ENCODE measurements at regions not wholly inside any gene's neighbourhood (a gene's known extent, or its start where the extent isn't known, plus 50 kb on each side); places are given as distances from the start of the nearest gene placed in this dataset.

GRCh38 chr1:87806379-87807094, 477.9 kb downstream of the LMO4 start:
- no peak for ATAC-seq
- Histone ChIP-seq H3K4me3 (no peak overlapping the region), H3K27ac (no peak overlapping the region), H3K36me3 (no peaks in the 10 kb centered on the region), H3K9me3 (no peaks in the 10 kb centered on the region), H3K27me3 (no peaks in the 10 kb centered on the region), H3K4me1 (no peaks in the 10 kb centered on the region)
- no peak for DNase-seq
- in situ Hi-C loops (cut with MboI; ENCODE audit: low sequenced_read_pairs in 4 of 4) (no loop called here), intact Hi-C loops (cut with DNase I; ENCODE audit: low total_unique reads) (no loop called here)
- TF ChIP-seq POLR2A (IDR thresholded peaks at IDR 0.05) = no peak

DNA sequence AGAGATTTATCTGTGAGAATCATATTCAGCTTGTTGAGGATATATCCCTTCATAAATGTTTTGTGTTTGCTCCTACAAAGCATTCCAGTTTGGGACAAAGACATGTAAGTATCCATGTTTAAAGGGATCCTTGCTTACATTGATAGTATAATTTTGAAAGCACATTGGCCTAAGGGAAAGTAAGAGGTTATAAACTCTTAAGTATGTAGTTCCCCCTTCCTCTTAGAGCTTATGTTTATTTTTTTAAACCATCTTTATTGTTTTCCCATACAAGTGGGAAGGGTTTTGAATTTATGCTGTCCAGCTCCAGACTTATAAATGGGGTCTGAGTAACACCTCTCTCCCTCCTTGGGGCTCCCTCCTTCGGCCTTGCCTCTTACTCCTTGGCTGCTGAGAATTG, 481.5 kb downstream of the LMO4 start:
- Histone ChIP-seq H3K9me3 (no peaks in the 10 kb centered on the region), H3K36me3 (no peaks in the 10 kb centered on the region), H3K27me3 (no peaks in the 10 kb centered on the region), H3K27ac (no peak overlapping the region), H3K4me1 (peaks cover 0 to 3% of the 10 kb centered on the region in 2 donors), H3K4me3 (no peak overlapping the region)
- ATAC-seq (no peak), DNase-seq (no peak)
- intact Hi-C loops (cut with DNase I; ENCODE audit: low total_unique reads) = no loop called here
- TF ChIP-seq, protein P1, sequence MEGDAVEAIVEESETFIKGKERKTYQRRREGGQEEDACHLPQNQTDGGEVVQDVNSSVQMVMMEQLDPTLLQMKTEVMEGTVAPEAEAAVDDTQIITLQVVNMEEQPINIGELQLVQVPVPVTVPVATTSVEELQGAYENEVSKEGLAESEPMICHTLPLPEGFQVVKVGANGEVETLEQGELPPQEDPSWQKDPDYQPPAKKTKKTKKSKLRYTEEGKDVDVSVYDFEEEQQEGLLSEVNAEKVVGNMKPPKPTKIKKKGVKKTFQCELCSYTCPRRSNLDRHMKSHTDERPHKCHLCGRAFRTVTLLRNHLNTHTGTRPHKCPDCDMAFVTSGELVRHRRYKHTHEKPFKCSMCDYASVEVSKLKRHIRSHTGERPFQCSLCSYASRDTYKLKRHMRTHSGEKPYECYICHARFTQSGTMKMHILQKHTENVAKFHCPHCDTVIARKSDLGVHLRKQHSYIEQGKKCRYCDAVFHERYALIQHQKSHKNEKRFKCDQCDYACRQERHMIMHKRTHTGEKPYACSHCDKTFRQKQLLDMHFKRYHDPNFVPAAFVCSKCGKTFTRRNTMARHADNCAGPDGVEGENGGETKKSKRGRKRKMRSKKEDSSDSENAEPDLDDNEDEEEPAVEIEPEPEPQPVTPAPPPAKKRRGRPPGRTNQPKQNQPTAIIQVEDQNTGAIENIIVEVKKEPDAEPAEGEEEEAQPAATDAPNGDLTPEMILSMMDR (IDR thresholded peaks at IDR 0.05 in 4 of 5, conservative IDR thresholded peaks at IDR 0.05 in 1 of 5) = no peak
- TF ChIP-seq POLR2A (IDR thresholded peaks at IDR 0.05) = no peak
- in situ Hi-C loops (cut with MboI; ENCODE audit: low sequenced_read_pairs in 4 of 4) = no loop called here

DNA sequence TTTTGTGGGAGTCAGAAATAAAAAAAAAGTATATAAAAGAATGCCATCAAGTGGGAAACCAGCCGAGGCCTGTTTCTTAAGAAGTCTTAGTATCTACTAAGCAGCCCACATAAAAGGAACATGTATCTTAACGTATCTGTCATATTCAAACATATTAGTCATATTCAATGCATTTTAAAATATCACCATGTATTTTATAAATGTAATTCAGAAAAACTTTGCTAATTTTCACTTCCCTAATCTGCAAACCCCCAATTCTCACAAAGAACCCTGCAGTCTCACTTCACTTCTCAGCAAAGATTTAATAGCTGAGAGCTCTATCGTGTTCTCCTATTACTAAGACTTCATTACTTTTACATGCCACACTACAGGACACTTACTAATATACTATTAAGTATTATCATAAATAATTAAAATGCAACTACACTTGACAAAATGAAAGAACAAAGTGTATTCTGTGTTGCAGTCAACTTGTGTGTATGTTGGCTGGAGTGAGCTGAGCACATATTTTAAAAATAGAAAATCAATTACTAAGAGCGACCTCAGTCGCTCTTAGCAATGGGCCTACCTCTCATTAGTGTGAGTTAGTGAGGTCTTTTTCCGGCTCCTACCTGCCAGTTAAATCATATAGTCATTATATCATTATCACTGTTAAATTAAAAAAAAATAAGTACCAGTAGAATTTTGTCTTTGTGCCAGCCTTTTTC, 484.3 kb downstream of the LMO4 start:
- H3K9me3 ChIP-seq = no peaks in the 10 kb centered on the region
- intact Hi-C loops (cut with DNase I; ENCODE audit: low total_unique reads) = no loop called here
- TF ChIP-seq POLR2A (IDR thresholded peaks at IDR 0.05) = no peak
- TF ChIP-seq, protein P1 (IDR thresholded peaks at IDR 0.05 in 4 of 5, conservative IDR thresholded peaks at IDR 0.05 in 1 of 5) = no peak
- DNase-seq (no peak), ATAC-seq (no peak)
- in situ Hi-C loops (cut with MboI; ENCODE audit: low sequenced_read_pairs in 4 of 4) = no loop called here
- no peak overlapping the region for H3K27ac ChIP-seq
- H3K27me3 ChIP-seq = no peaks in the 10 kb centered on the region
- no peaks in the 10 kb centered on the region for H3K36me3 ChIP-seq
- H3K4me1 ChIP-seq = peaks cover 0 to 5% of the 10 kb centered on the region in 2 donors
- no peak overlapping the region for H3K4me3 ChIP-seq

DNA sequence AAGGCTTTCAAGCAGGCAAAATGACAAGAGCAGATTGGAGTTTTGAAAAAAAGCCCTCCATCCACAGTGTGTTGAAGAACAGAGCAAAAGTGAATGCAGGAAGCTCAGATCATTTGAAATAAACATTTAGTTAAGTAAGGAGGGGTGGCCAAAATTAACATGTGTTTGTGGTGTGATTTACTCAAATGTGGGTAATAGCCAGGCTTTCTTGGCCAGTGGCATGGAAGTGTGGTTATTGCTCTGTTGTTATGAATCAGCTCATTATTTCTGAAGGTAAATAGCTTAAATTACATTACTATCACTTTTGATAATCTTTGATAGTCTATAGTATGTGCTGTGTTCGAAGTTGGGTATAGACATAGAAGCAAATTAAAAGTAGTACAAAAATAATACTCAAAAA, 485.9 kb downstream of the LMO4 start:
- no peak for ATAC-seq
- H3K9me3 ChIP-seq = no peaks in the 10 kb centered on the region
- H3K4me1 ChIP-seq = peaks cover 0 to 5% of the 10 kb centered on the region in 2 donors
- no peak overlapping the region for H3K27ac ChIP-seq
- H3K36me3 ChIP-seq = no peaks in the 10 kb centered on the region
- in situ Hi-C loops (cut with MboI; ENCODE audit: low sequenced_read_pairs in 4 of 4) = no loop called here
- no peak overlapping the region for H3K4me3 ChIP-seq
- H3K27me3 ChIP-seq = no peaks in the 10 kb centered on the region
- DNase-seq = no peak
- TF ChIP-seq, protein P1 (IDR thresholded peaks at IDR 0.05 in 4 of 5, conservative IDR thresholded peaks at IDR 0.05 in 1 of 5) = no peak
- no peak for TF ChIP-seq POLR2A (IDR thresholded peaks at IDR 0.05)
- intact Hi-C loops (cut with DNase I; ENCODE audit: low total_unique reads) = no loop called here

- no peak overlapping the region for H3K4me3 ChIP-seq
- peaks cover 0 to 5% of the 10 kb centered on the region in 2 donors for H3K4me1 ChIP-seq
- H3K27me3 ChIP-seq = no peaks in the 10 kb centered on the region
- in situ Hi-C loops (cut with MboI; ENCODE audit: low sequenced_read_pairs in 4 of 4) (no loop called here), intact Hi-C loops (cut with DNase I; ENCODE audit: low total_unique reads) (no loop called here)
- H3K36me3 ChIP-seq = no peaks in the 10 kb centered on the region
- DNase-seq (no peak), ATAC-seq (no peak)
- no peak for TF ChIP-seq POLR2A (IDR thresholded peaks at IDR 0.05)
- TF ChIP-seq, protein P1 (IDR thresholded peaks at IDR 0.05 in 4 of 5, conservative IDR thresholded peaks at IDR 0.05 in 1 of 5) = no peak
- H3K27ac ChIP-seq = no peak overlapping the region
- no peaks in the 10 kb centered on the region for H3K9me3 ChIP-seq
These were observed 488.0 kb downstream of the LMO4 start for GRCh38 chr1:87816646-87817045.

Data from gastrocnemius medialis (tissue), 4 donors.